OCI-LY1 (cell line): ENCODE measurements at regions not wholly inside any gene's neighbourhood (a gene's known extent, or its start where the extent isn't known, plus 50 kb on each side); places are given as distances from the start of the nearest gene placed in this dataset.

Experiments
- CTCF ChIP-seq: fragments of 200-600 bp; sonication (generic), shearing (Covaris generic); IDR thresholded peaks from 2 replicates; pipeline ENCODE4 v1.5.1; 2017; ENCODE audit warnings: mild to moderate bottlenecking, antibody characterized with exemption, low read length, moderate library complexity, mixed read lengths
- EZH2 ChIP-seq: fragments of 200-600 bp; sonication (generic), shearing (Covaris generic); IDR thresholded peaks from 2 replicates; pipeline ENCODE4 v1.8.0; 2017; ENCODE audit warnings: borderline replicate concordance, mixed run types, mild to moderate bottlenecking, antibody characterized with exemption, low read length, moderate library complexity, mixed read lengths

GRCh38 chr6:168949981-168950857, 303.4 kb downstream of the THBS2 start:
- no peak for TF ChIP-seq CTCF
- TF ChIP-seq EZH2: no peak
